ENCODE measurements at regions not wholly inside any gene's neighbourhood (a gene's known extent, or its start where the extent isn't known, plus 50 kb on each side); places are given as distances from the start of the nearest gene placed in this dataset.

GRCh38 chr21:23811805-23812204, 1795.5 kb downstream of the MRPL39 start:
- no TSS peak for BruUV-seq (replicated peaks)
- WGBS, 2 experiments (ENCODE audit: extremely low coverage in 2 of 2, insufficient read length in 1 of 2): no CpG with 5 or more reads among the region's 2 CpGs
- Histone ChIP-seq H4K5ac (ENCODE audit: low read depth, low read length) (no peak overlapping the region), H3K4ac (ENCODE audit: low read depth, low read length) (no peak overlapping the region), H2BK5ac (ENCODE audit: low read depth, low read length, poor library complexity, severe bottlenecking) (no peak overlapping the region), H2BK15ac (ENCODE audit: low read depth, low read length) (no peak overlapping the region), H3K14ac (replicated peaks; ENCODE audit: low read depth, low read length) (no peak overlapping the region), H3K27me3 (ENCODE audit: control insufficient read depth, insufficient read depth, low read length) (no peaks in the 10 kb centered on the region), H2AK9ac (replicated peaks; ENCODE audit: low read depth, low read length, poor library complexity) (no peak overlapping the region), H2BK120ac (ENCODE audit: low read depth, low read length) (no peak overlapping the region), H3K23ac (ENCODE audit: low read depth, low read length) (no peak overlapping the region), H2AFZ (replicated peaks; ENCODE audit: low read length, poor library complexity) (no peak overlapping the region), H3K4me2 (ENCODE audit: low read depth, low read length) (no peak overlapping the region), H4K20me1 (ENCODE audit: insufficient read depth, low read length) (no peaks in the 10 kb centered on the region), H3K18ac (ENCODE audit: low read depth, low read length) (no peak overlapping the region), H3K56ac (ENCODE audit: extremely low read depth, insufficient read depth, low read length) (no peak overlapping the region), H3K9me3 (ENCODE audit: control insufficient read depth, insufficient read depth, low read length) (peaks cover 9% of the 10 kb centered on the region), H3K9me1 (ENCODE audit: insufficient read depth, low read length) (no peaks in the 10 kb centered on the region), H3K4me1 (ENCODE audit: control insufficient read depth, insufficient read depth, low read length) (no peaks in the 10 kb centered on the region), H4K8ac (ENCODE audit: low read depth in 2 of 2, low read length in 2 of 2) (no peak overlapping the region), H3K36me3 (ENCODE audit: control insufficient read depth, insufficient read depth, low read length) (no peaks in the 10 kb centered on the region), H3K9ac (ENCODE audit: low read depth, low read length) (no peak overlapping the region), H2AK5ac (ENCODE audit: low read depth, low read length) (no peak overlapping the region), H4K91ac (ENCODE audit: insufficient read depth, low read depth, low read length) (no peak overlapping the region), H3K4me3 (ENCODE audit: insufficient read depth, low read depth, low read length) (no peak overlapping the region), H3K79me1 (ENCODE audit: low read depth in 1 of 2, low read length in 2 of 2) (no peaks in the 10 kb centered on the region), H3K27ac (ENCODE audit: insufficient read depth, low read length) (no peak overlapping the region), H2BK20ac (ENCODE audit: low read depth, low read length) (no peak overlapping the region)
- POLR2A ChIA-PET (ENCODE audit: unreplicated experiment): no interaction called here
- DNase-seq (no peak), ATAC-seq (ENCODE audit: low read depth) (no peak)
- intact Hi-C loops (cut with micrococcal nuclease) (no loop called here), in situ Hi-C loops (cut with MboI; ENCODE audit: low sequenced_read_pairs) (no loop called here), dilution Hi-C loops (cut with HindIII; ENCODE audit: low sequenced_read_pairs, unreplicated experiment) (no loop called here)
- CTCF ChIA-PET: no interaction called here
- no peak for TF ChIP-seq NFE2L2 (IDR thresholded peaks at IDR 0.05; ENCODE audit: low read depth, low read length)

All from IMR-90 (cell line).